HL-60 (cell line): ENCODE measurements at regions not wholly inside any gene's neighbourhood (a gene's known extent, or its start where the extent isn't known, plus 50 kb on each side); places are given as distances from the start of the nearest gene placed in this dataset.

Experiments
- DNase-seq, 2 experiments: peaks; one replicate each; pipeline ENCODE4 v3.0.0-alpha.2; 2010 to 2020; ENCODE audit warnings: low read depth in 1 of 2, low spot score in 1 of 2
- H3K27ac ChIP-seq: fragments of 250-450 bp; sonication (Bioruptor Pico); replicated peaks from 2 replicates; pipeline ENCODE4 v1.5.1; 2020; ENCODE audit warnings: mild to moderate bottlenecking, moderate library complexity
- H3K27me3 ChIP-seq: fragments of 250-450 bp; sonication (Bioruptor Pico); 2 replicates; pipeline ENCODE4 v1.5.1; 2021; ENCODE audit warnings: mild to moderate bottlenecking, moderate library complexity; ENCODE audit not compliant: insufficient read depth, poor library complexity, severe bottlenecking
- H3K4me3 ChIP-seq: replicated peaks from 2 replicates; pipeline ENCODE4 v1.5.1; 2011; ENCODE audit warnings: mild to moderate bottlenecking, control low read depth, low read length; ENCODE audit not compliant: insufficient read depth
- GABPA ChIP-seq: IDR thresholded peaks from 2 replicates; pipeline ENCODE4 v1.6.1; 2012; ENCODE audit warnings: low read depth
- POLR2AphosphoS5 ChIP-seq: IDR thresholded peaks from 2 replicates; pipeline ENCODE4 v1.6.1; 2012; ENCODE audit warnings: low read depth
- SPI1 ChIP-seq: IDR thresholded peaks from 2 replicates; pipeline ENCODE4 v1.6.1; 2012; ENCODE audit warnings: low read depth, mild to moderate bottlenecking, borderline replicate concordance
- TF ChIP-seq, protein P1 (sequence below): IDR thresholded peaks from one replicate; pipeline ENCODE4 v1.5.1; 2011; ENCODE audit warnings: low read length, control low read depth, inconsistent platforms; ENCODE audit not compliant: insufficient read depth
- TF ChIP-seq, protein P2 (sequence below): IDR thresholded peaks from 2 replicates; pipeline ENCODE4 v1.6.1; 2012; ENCODE audit warnings: low read depth; ENCODE audit not compliant: insufficient replicate concordance

DNA sequence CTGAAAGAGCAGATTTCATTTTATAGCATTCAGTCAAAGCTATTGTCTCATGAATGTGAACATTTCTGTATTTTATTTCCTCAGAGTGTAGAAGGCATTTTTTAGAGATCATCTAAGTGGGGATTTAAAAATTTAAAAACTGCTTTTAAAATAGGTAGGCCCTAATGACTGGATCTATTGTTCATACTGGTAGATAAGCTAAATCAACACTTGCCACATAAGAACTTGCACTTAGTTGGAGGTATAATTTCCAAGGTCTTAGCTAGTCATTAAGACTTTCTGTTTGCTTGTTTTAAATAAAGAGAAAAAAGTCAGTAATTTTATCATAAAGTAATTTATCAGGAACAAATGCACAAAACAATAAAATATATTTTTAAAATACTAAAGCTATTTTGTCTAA is 75.2 kb upstream of the LMO3 start:
- no peak overlapping the region for H3K27ac ChIP-seq
- TF ChIP-seq GABPA = no peak
- no peak for TF ChIP-seq POLR2AphosphoS5
- TF ChIP-seq, protein P1, sequence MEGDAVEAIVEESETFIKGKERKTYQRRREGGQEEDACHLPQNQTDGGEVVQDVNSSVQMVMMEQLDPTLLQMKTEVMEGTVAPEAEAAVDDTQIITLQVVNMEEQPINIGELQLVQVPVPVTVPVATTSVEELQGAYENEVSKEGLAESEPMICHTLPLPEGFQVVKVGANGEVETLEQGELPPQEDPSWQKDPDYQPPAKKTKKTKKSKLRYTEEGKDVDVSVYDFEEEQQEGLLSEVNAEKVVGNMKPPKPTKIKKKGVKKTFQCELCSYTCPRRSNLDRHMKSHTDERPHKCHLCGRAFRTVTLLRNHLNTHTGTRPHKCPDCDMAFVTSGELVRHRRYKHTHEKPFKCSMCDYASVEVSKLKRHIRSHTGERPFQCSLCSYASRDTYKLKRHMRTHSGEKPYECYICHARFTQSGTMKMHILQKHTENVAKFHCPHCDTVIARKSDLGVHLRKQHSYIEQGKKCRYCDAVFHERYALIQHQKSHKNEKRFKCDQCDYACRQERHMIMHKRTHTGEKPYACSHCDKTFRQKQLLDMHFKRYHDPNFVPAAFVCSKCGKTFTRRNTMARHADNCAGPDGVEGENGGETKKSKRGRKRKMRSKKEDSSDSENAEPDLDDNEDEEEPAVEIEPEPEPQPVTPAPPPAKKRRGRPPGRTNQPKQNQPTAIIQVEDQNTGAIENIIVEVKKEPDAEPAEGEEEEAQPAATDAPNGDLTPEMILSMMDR = no peak
- no peak for TF ChIP-seq SPI1
- TF ChIP-seq, protein P2, sequence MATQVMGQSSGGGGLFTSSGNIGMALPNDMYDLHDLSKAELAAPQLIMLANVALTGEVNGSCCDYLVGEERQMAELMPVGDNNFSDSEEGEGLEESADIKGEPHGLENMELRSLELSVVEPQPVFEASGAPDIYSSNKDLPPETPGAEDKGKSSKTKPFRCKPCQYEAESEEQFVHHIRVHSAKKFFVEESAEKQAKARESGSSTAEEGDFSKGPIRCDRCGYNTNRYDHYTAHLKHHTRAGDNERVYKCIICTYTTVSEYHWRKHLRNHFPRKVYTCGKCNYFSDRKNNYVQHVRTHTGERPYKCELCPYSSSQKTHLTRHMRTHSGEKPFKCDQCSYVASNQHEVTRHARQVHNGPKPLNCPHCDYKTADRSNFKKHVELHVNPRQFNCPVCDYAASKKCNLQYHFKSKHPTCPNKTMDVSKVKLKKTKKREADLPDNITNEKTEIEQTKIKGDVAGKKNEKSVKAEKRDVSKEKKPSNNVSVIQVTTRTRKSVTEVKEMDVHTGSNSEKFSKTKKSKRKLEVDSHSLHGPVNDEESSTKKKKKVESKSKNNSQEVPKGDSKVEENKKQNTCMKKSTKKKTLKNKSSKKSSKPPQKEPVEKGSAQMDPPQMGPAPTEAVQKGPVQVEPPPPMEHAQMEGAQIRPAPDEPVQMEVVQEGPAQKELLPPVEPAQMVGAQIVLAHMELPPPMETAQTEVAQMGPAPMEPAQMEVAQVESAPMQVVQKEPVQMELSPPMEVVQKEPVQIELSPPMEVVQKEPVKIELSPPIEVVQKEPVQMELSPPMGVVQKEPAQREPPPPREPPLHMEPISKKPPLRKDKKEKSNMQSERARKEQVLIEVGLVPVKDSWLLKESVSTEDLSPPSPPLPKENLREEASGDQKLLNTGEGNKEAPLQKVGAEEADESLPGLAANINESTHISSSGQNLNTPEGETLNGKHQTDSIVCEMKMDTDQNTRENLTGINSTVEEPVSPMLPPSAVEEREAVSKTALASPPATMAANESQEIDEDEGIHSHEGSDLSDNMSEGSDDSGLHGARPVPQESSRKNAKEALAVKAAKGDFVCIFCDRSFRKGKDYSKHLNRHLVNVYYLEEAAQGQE = no peak
- no peak overlapping the region for H3K4me3 ChIP-seq
- no peak for DNase-seq
- no peaks in the 10 kb centered on the region for H3K27me3 ChIP-seq

DNA sequence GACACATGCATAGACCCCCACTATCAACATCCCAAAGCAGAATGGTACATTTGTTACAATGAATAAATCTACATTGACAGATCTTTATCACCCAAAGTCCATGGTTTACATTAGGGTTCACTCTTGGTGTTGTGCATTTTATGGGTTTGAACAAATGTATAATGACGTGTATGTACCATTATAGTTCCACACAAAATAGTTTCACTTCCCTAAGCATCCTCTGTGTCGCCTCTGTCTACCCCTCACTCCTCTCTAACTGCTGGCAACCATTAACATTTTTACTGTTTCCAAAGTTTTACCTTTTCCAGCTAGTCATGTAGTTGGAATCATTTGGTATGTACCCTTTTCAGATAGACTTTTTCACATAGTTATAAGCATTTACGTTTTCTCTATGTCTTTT is 69.5 kb upstream of the LMO3 start:
- no peak overlapping the region for H3K27ac ChIP-seq
- no peak for DNase-seq
- H3K27me3 ChIP-seq = no peaks in the 10 kb centered on the region
- H3K4me3 ChIP-seq = no peak overlapping the region
- TF ChIP-seq POLR2AphosphoS5 = no peak
- no peak for TF ChIP-seq SPI1
- TF ChIP-seq, protein P2 = no peak
- TF ChIP-seq, protein P1 = no peak
- no peak for TF ChIP-seq GABPA

DNA sequence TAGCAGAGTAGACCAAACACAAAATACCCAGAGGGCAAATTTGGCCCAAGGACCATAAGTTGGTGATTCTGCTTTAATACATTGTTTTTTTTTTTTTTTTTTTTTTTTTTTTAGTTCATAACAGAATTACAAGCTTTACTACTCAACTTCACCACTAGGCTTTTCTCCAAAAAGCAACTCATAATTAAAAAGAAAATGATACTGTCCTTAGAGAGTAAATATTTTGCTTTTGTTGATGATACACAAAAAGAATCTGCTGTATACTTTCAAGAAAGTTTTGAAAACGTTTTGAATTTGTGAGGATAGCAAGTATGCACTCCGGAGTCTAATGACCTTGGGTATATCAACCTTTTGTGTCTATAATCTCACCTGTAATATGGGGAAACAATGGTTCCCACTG is 68.9 kb upstream of the LMO3 start:
- H3K27ac ChIP-seq = no peak overlapping the region
- H3K27me3 ChIP-seq = no peaks in the 10 kb centered on the region
- no peak overlapping the region for H3K4me3 ChIP-seq
- no peak for DNase-seq
- TF ChIP-seq SPI1 (no peak), POLR2AphosphoS5 (no peak), GABPA (no peak)
- TF ChIP-seq, protein P1 = no peak
- TF ChIP-seq, protein P2 = no peak
